ENCODE measurements at regions not wholly inside any gene's neighbourhood (a gene's known extent, or its start where the extent isn't known, plus 50 kb on each side); places are given as distances from the start of the nearest gene placed in this dataset.
"Not testable (repeated sequence)": the region's sequence is repeated elsewhere in the genome, so short reads cannot be mapped to it uniquely, and the experiment has no call there.

GRCh38 chr12:131458931-131459772, 251.7 kb upstream of the SFSWAP start:
- DNase-seq (ENCODE audit: low read depth) = no peak

GRCh38 chr12:131459773-131460365, 251.0 kb upstream of the SFSWAP start:
- DNase-seq (ENCODE audit: low read depth) = no peak

GRCh38 chr12:131460520-131460919, 250.4 kb upstream of the SFSWAP start:
- DNase-seq (ENCODE audit: low read depth) = no peak

GRCh38 chr12:131461096-131461495, 249.8 kb upstream of the SFSWAP start:
- no peak for DNase-seq (ENCODE audit: low read depth)

- no peak for DNase-seq (ENCODE audit: low read depth)
Measured at GRCh38 chr12:131463174-131463573, 247.7 kb upstream of the SFSWAP start.

- no peak for DNase-seq (ENCODE audit: low read depth)
Measured at GRCh38 chr12:131464081-131464480, 246.8 kb upstream of the SFSWAP start.

- no peak for DNase-seq (ENCODE audit: low read depth)
Measured at GRCh38 chr12:131466306-131466705, 244.6 kb upstream of the SFSWAP start.

- DNase-seq (ENCODE audit: low read depth) = no peak
Measured at GRCh38 chr12:131466932-131467331, 244.0 kb upstream of the SFSWAP start.

- DNase-seq (ENCODE audit: low read depth) = no peak
Measured at GRCh38 chr12:131468206-131468605, 242.7 kb upstream of the SFSWAP start.

- DNase-seq (ENCODE audit: low read depth) = not testable (repeated sequence)
Measured at GRCh38 chr12:131469945-131470344, 240.9 kb upstream of the SFSWAP start.

- DNase-seq (ENCODE audit: low read depth) = no peak
Measured at GRCh38 chr12:131471271-131471905, 239.5 kb upstream of the SFSWAP start.

- DNase-seq (ENCODE audit: low read depth) = no peak
Measured at GRCh38 chr12:131471946-131472732, 238.8 kb upstream of the SFSWAP start.

- no peak for DNase-seq (ENCODE audit: low read depth)
Measured at GRCh38 chr12:131473261-131473660, 237.6 kb upstream of the SFSWAP start.

- DNase-seq (ENCODE audit: low read depth) = no peak
Measured at GRCh38 chr12:131473741-131474709, 236.9 kb upstream of the SFSWAP start.

GRCh38 chr12:131475012-131475411, 235.9 kb upstream of the SFSWAP start:
- DNase-seq (ENCODE audit: low read depth) = not testable (repeated sequence)

GRCh38 chr12:131477613-131478012, 233.3 kb upstream of the SFSWAP start:
- DNase-seq (ENCODE audit: low read depth) = no peak

- DNase-seq (ENCODE audit: low read depth) = no peak
Measured at GRCh38 chr12:131478468-131478867, 232.4 kb upstream of the SFSWAP start.

- no peak for DNase-seq (ENCODE audit: low read depth)
Measured at GRCh38 chr12:131482199-131482598, 228.7 kb upstream of the SFSWAP start.

- DNase-seq (ENCODE audit: low read depth) = no peak
Measured at GRCh38 chr12:131482686-131483085, 228.2 kb upstream of the SFSWAP start.

GRCh38 chr12:131486451-131487230, 224.2 kb upstream of the SFSWAP start:
- no peak for DNase-seq (ENCODE audit: low read depth)
